UCSD-AML1 (cell line): ENCODE measurements at regions not wholly inside any gene's neighbourhood (a gene's known extent, or its start where the extent isn't known, plus 50 kb on each side); places are given as distances from the start of the nearest gene placed in this dataset.
"Not testable (repeated sequence)": the region's sequence is repeated elsewhere in the genome, so short reads cannot be mapped to it uniquely, and the experiment has no call there.

ENCODE experiments used
- DNase-seq: peaks from one replicate; lab custom pipeline; 2025; ENCODE audit not compliant: unreplicated experiment; lab: John Stamatoyannopoulos, UW

GRCh38 chr16:60304066-60304465, 1570.0 kb upstream of the GOT2 start:
- DNase-seq = no peak

GRCh38 chr16:60302676-60303075, 1568.6 kb upstream of the GOT2 start:
- no peak for DNase-seq

- DNase-seq = no peak
Observed at GRCh38 chr16:60302261-60302660, 1568.1 kb upstream of the GOT2 start.

GRCh38 chr16:60299241-60299776, 1565.2 kb upstream of the GOT2 start:
- DNase-seq = no peak

- no peak for DNase-seq
Observed at GRCh38 chr16:60295451-60295850, 1561.3 kb upstream of the GOT2 start.

- DNase-seq = no peak
Observed at GRCh38 chr16:60285794-60286193, 1551.7 kb upstream of the GOT2 start.

GRCh38 chr16:60279061-60279665, 1545.0 kb upstream of the GOT2 start:
- no peak for DNase-seq

- DNase-seq = no peak
Observed at GRCh38 chr16:60274431-60275019, 1540.4 kb upstream of the GOT2 start.

- no peak for DNase-seq
Observed at GRCh38 chr16:60271781-60272180, 1537.7 kb upstream of the GOT2 start.

GRCh38 chr16:60271025-60271771, 1537.1 kb upstream of the GOT2 start:
- no peak for DNase-seq

- no peak for DNase-seq
Observed at GRCh38 chr16:60261425-60261824, 1527.3 kb upstream of the GOT2 start.

- DNase-seq = no peak
Observed at GRCh38 chr16:60259956-60260355, 1525.8 kb upstream of the GOT2 start.

GRCh38 chr16:60246086-60246485, 1512.0 kb upstream of the GOT2 start:
- no peak for DNase-seq

GRCh38 chr16:60241671-60242070, 1507.6 kb upstream of the GOT2 start:
- DNase-seq = no peak

- DNase-seq = no peak
Observed at GRCh38 chr16:60230666-60231065, 1496.5 kb upstream of the GOT2 start.

- no peak for DNase-seq
Observed at GRCh38 chr16:60225541-60225940, 1491.4 kb upstream of the GOT2 start.

GRCh38 chr16:60217787-60218186, 1483.7 kb upstream of the GOT2 start:
- DNase-seq = no peak

GRCh38 chr16:60214311-60214710, 1480.2 kb upstream of the GOT2 start:
- no peak for DNase-seq

GRCh38 chr16:60206516-60206915, 1472.4 kb upstream of the GOT2 start:
- no peak for DNase-seq

- no peak for DNase-seq
Observed at GRCh38 chr16:60204181-60204580, 1470.1 kb upstream of the GOT2 start.

- DNase-seq = no peak
Observed at GRCh38 chr16:60203525-60204124, 1469.5 kb upstream of the GOT2 start.

- DNase-seq = not testable (repeated sequence)
Observed at GRCh38 chr16:60200729-60201128, 1466.6 kb upstream of the GOT2 start.
